Natural killer cell (primary cell): ENCODE measurements at regions not wholly inside any gene's neighbourhood (a gene's known extent, or its start where the extent isn't known, plus 50 kb on each side); places are given as distances from the start of the nearest gene placed in this dataset.

Source experiments
- ATAC-seq, 3 donors: fragments of 150-1000 bp in 2 of 3; fragments of 200-7000 bp in 1 of 3; cut with Tn5 transposase; 1 replicate in 1 of 3; 2 replicates in 2 of 3; pipeline ENCODE4 v1.10.0; 2021; ENCODE audit warnings: mild to moderate bottlenecking in 2 of 3, moderate library complexity in 2 of 3
- DNase-seq, 2 donors: peaks; one replicate each; pipeline versions ENCODE4 v3.0.0 to v3.0.0-alpha.2; 2013 to 2021; ENCODE audit warnings: mixed read lengths in 1 of 2
- H3K27ac ChIP-seq: one replicate; pipeline ENCODE4 v1.5.1; 2013; ENCODE audit warnings: mild to moderate bottlenecking, low read length
- H3K27me3 ChIP-seq: one replicate; pipeline ENCODE4 v1.6.1; 2013; ENCODE audit warnings: low read length; ENCODE audit not compliant: control insufficient read depth, insufficient read depth
- H3K36me3 ChIP-seq: one replicate; pipeline ENCODE4 v1.6.1; 2013; ENCODE audit warnings: low read length; ENCODE audit not compliant: control insufficient read depth, insufficient read depth
- H3K4me1 ChIP-seq: one replicate; pipeline ENCODE4 v1.6.1; 2013; ENCODE audit warnings: low read length; ENCODE audit not compliant: control insufficient read depth, insufficient read depth
- H3K4me3 ChIP-seq: one replicate; pipeline ENCODE4 v1.5.1; 2013; ENCODE audit warnings: low read length
- H3K9me3 ChIP-seq: one replicate; pipeline ENCODE4 v1.6.1; 2013; ENCODE audit warnings: low read length; ENCODE audit not compliant: control insufficient read depth, insufficient read depth
- H3K27ac Mint-ChIP-seq, 2 donors: one replicate each; pipeline ENCODE4 v1.8.0; 2022; ENCODE audit warnings: mild to moderate bottlenecking in 2 of 2, mixed read lengths in 2 of 2, moderate library complexity in 1 of 2
- H3K27me3 Mint-ChIP-seq, 2 donors: one replicate each; pipeline ENCODE4 v1.8.0; 2022; ENCODE audit warnings: low read depth in 2 of 2, mixed read lengths in 2 of 2
- H3K36me3 Mint-ChIP-seq: one replicate; pipeline ENCODE4 v1.8.0; 2022; ENCODE audit warnings: mixed read lengths
- H3K4me1 Mint-ChIP-seq, 2 donors: one replicate each; pipeline ENCODE4 v1.8.0; 2022; ENCODE audit warnings: mixed read lengths in 2 of 2
- H3K4me3 Mint-ChIP-seq: one replicate; pipeline ENCODE4 v1.8.0; 2022; ENCODE audit warnings: mild to moderate bottlenecking, moderate library complexity, mixed read lengths
- H3K9me3 Mint-ChIP-seq, 2 donors: one replicate each; pipeline ENCODE4 v1.8.0; 2022; ENCODE audit warnings: mixed read lengths in 2 of 2
- WGBS: methylation state at CpG from one replicate; pipeline ENCODE4 v1.1.7; 2013; ENCODE audit warnings: missing lambda C conversion rate; ENCODE audit not compliant: insufficient coverage; 5-methylcytosine and 5-hydroxymethylcytosine counted together
- intact Hi-C: fragments of 100-400 bp; cut with micrococcal nuclease; formaldehyde crosslinking; loops from one replicate; pipeline ENCODE4 v1.14.2; 2022
- TF ChIP-seq, protein P1 (sequence below): fragments of 200-600 bp; IDR thresholded peaks from one replicate; pipeline ENCODE4 v1.8.0; 2022; ENCODE audit warnings: antibody characterized with exemption

DNA sequence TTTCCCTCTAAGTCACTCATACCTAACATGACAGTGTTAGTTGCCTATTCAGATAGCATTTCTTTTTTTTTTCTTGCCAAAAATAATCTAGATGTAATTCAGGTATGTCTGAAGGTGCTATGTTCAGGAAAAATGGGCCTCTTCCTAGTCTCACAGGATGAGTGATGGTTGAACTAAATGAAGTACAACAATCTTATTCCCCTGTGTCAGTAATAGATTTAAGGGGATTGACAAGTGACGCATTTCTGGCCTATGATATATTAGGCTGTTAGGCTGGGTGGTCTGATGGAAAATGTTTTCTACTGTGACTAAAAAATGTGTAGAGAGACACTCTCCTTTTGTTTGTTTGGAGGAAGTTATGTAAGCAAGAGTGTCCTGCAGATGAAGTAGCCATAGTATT is 878.7 kb upstream of the SLITRK1 start:
- intact Hi-C loops = no loop called here
- Mint-ChIP-seq H3K9me3 (peaks cover 8 to 13% of the 10 kb centered on the region in 2 donors), H3K27me3 (no peaks in the 10 kb centered on the region), H3K27ac (no peak overlapping the region), H3K36me3 (no peaks in the 10 kb centered on the region), H3K4me1 (no peaks in the 10 kb centered on the region), H3K4me3 (no peak overlapping the region)
- Histone ChIP-seq H3K36me3 (no peaks in the 10 kb centered on the region), H3K9me3 (no peaks in the 10 kb centered on the region), H3K27ac (no peak overlapping the region), H3K4me3 (no peak overlapping the region), H3K4me1 (no peaks in the 10 kb centered on the region), H3K27me3 (no peaks in the 10 kb centered on the region)
- 100% methylated on average over 1 of the region's 1 CpG for WGBS
- TF ChIP-seq, protein P1, sequence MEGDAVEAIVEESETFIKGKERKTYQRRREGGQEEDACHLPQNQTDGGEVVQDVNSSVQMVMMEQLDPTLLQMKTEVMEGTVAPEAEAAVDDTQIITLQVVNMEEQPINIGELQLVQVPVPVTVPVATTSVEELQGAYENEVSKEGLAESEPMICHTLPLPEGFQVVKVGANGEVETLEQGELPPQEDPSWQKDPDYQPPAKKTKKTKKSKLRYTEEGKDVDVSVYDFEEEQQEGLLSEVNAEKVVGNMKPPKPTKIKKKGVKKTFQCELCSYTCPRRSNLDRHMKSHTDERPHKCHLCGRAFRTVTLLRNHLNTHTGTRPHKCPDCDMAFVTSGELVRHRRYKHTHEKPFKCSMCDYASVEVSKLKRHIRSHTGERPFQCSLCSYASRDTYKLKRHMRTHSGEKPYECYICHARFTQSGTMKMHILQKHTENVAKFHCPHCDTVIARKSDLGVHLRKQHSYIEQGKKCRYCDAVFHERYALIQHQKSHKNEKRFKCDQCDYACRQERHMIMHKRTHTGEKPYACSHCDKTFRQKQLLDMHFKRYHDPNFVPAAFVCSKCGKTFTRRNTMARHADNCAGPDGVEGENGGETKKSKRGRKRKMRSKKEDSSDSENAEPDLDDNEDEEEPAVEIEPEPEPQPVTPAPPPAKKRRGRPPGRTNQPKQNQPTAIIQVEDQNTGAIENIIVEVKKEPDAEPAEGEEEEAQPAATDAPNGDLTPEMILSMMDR = no peak
- DNase-seq (no peak), ATAC-seq (no peak)

DNA sequence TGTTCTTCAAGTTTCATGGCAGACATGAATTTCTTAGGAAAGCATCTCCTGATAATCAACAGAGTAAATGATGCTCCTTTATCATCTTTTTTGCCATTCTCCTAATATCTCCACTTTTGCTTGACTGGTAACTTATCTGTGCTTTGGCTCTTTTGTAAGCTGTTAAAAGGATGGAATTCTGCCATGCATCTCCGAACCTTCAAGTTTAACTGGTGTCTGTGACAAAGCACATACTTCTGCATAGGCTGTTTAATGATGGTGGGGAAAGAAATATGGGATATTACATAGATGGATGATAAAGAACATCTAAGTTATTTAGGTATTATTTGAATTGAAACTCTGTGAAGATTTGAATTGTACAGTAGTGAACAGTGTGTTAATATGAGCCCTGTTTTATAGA is 866.9 kb upstream of the SLITRK1 start:
- DNase-seq (no peak), ATAC-seq (no peak)
- Mint-ChIP-seq H3K4me1 (no peaks in the 10 kb centered on the region), H3K27me3 (no peaks in the 10 kb centered on the region), H3K4me3 (no peak overlapping the region), H3K36me3 (no peaks in the 10 kb centered on the region), H3K9me3 (peaks cover 13 to 15% of the 10 kb centered on the region in 2 donors), H3K27ac (no peak overlapping the region)
- 68% methylated on average over 1 of the region's 1 CpG for WGBS
- Histone ChIP-seq H3K27me3 (no peaks in the 10 kb centered on the region), H3K4me1 (no peaks in the 10 kb centered on the region), H3K9me3 (no peaks in the 10 kb centered on the region), H3K27ac (no peak overlapping the region), H3K4me3 (no peak overlapping the region), H3K36me3 (no peaks in the 10 kb centered on the region)
- TF ChIP-seq, protein P1 = no peak
- intact Hi-C loops = no loop called here

DNA sequence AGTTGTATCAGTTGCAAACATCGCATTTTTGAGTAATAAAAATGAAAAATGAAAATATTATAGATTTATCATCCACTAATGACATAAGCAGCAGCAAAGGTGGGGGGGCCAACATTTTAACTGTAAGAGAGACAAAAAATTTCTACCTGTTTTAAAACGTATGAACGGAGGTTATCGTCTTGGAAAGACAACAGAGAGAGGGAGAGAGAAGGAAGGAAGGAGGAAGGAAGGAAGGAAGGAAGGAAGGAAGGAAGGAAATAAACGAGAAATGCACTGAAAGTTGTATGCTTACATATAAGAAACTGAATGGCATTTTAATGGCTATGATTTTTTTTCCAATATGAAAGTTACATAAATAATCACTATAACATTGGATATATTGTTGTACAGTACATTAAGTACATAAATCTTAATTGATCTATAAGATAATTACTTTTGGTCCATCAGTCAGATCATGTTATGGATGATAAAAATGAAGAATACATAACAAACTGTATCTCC is 862.8 kb upstream of the SLITRK1 start:
- Mint-ChIP-seq H3K4me1 (no peaks in the 10 kb centered on the region), H3K36me3 (no peaks in the 10 kb centered on the region), H3K9me3 (peaks cover 18 to 19% of the 10 kb centered on the region in 2 donors), H3K4me3 (no peak overlapping the region), H3K27me3 (no peaks in the 10 kb centered on the region), H3K27ac (no peak overlapping the region)
- DNase-seq (no peak), ATAC-seq (no peak)
- no peaks in the 10 kb centered on the region for H3K4me1 ChIP-seq
- TF ChIP-seq, protein P1 = no peak
- no peak overlapping the region for H3K27ac ChIP-seq
- H3K27me3 ChIP-seq = no peaks in the 10 kb centered on the region
- intact Hi-C loops = no loop called here
- no peak overlapping the region for H3K4me3 ChIP-seq
- no peaks in the 10 kb centered on the region for H3K9me3 ChIP-seq
- no peaks in the 10 kb centered on the region for H3K36me3 ChIP-seq
- 73% methylated on average over 4 of the region's 5 CpGs for WGBS

DNA sequence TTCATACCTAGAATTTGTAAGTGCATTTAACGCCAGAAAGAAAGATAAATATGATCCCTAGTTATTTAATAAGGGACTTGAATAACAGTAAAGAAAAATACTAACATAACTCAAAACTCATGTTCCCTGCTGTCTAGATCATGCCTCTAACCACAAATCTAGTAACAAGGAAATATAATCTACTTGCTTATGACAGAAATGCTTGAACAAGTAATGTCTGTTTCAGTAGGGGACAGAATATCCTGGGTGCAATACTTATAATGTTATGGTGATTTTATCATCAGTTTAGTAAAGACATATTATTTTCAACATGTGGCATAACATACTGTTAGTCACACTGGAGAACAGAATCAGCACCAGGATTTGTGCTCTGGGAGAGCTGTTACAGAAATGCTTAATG is 861.9 kb upstream of the SLITRK1 start:
- Histone ChIP-seq H3K27me3 (no peaks in the 10 kb centered on the region), H3K27ac (no peak overlapping the region), H3K9me3 (no peaks in the 10 kb centered on the region), H3K36me3 (no peaks in the 10 kb centered on the region), H3K4me3 (no peak overlapping the region), H3K4me1 (no peaks in the 10 kb centered on the region)
- Mint-ChIP-seq H3K9me3 (peaks cover 19% of the 10 kb centered on the region in 2 donors), H3K27me3 (no peaks in the 10 kb centered on the region), H3K4me3 (no peak overlapping the region), H3K27ac (no peak overlapping the region), H3K4me1 (no peaks in the 10 kb centered on the region), H3K36me3 (no peaks in the 10 kb centered on the region)
- TF ChIP-seq, protein P1 = no peak
- intact Hi-C loops = no loop called here
- DNase-seq (no peak), ATAC-seq (no peak)
- no CpG with 5 or more reads among the region's 1 CpG for WGBS
